ENCODE measurements at regions not wholly inside any gene's neighbourhood (a gene's known extent, or its start where the extent isn't known, plus 50 kb on each side); places are given as distances from the start of the nearest gene placed in this dataset.

DNA sequence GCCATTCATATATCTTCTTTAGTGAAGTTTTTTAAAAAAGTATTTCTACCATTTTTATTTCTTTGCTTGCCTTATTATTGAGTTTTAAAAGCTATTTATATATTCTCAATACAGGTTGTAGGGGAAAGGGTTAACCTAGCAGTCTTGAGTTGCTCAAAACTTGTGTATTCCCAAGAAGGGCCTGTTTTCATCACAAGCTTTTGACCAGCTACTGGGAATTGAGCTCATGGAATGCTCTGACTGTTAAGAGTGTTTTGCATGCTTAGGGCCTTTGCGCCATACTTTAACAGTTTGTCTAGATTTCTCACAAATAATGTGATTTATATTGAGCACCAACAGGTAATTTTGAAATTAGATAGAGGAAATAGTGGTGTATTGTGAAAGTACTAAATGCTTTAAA is 72.0 kb upstream of the CALCR start:
- H3K4me3 ChIP-seq (ENCODE audit: severe bottlenecking) = no peak overlapping the region
- no peak for TF ChIP-seq CTCF (IDR thresholded peaks at IDR 0.05; ENCODE audit: poor library complexity, severe bottlenecking)
- no peaks in the 10 kb centered on the region for H3K9me3 ChIP-seq (ENCODE audit: severe bottlenecking)
- H3K27ac ChIP-seq (ENCODE audit: poor library complexity, severe bottlenecking) = no peak overlapping the region
- ATAC-seq (ENCODE audit: low read depth) (no peak), DNase-seq (ENCODE audit: low spot score) (no peak)
- H3K27me3 ChIP-seq (ENCODE audit: insufficient read depth, poor library complexity, severe bottlenecking) = no peaks in the 10 kb centered on the region
- no peaks in the 10 kb centered on the region for H3K36me3 ChIP-seq (ENCODE audit: low read depth)
- H3K4me1 ChIP-seq (ENCODE audit: insufficient read depth, poor library complexity, severe bottlenecking) = no peaks in the 10 kb centered on the region

DNA sequence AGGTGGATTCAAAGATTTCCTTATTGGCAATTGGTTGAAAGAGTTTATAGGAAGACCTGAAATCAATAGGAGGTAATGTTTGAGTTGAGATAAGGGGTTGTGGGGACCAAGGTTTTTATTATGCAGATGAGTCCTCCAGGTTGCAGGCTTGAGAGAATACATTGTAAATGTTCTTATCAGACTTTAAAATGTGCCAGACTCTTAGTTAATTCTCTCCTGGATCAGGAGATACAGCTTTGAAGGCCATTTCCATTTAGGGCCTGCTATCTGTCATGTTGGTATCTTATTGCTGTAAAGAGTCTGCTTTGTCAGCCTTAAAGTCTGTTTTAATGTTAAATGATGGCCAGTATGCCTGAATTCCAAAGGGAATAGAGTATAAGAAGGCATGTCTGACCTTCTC is 61.8 kb upstream of the CALCR start:
- Histone ChIP-seq H3K36me3 (ENCODE audit: low read depth) (no peaks in the 10 kb centered on the region), H3K4me1 (ENCODE audit: insufficient read depth, poor library complexity, severe bottlenecking) (no peaks in the 10 kb centered on the region), H3K4me3 (ENCODE audit: severe bottlenecking) (no peak overlapping the region), H3K27ac (ENCODE audit: poor library complexity, severe bottlenecking) (no peak overlapping the region), H3K9me3 (ENCODE audit: severe bottlenecking) (no peaks in the 10 kb centered on the region), H3K27me3 (ENCODE audit: insufficient read depth, poor library complexity, severe bottlenecking) (peaks cover 10% of the 10 kb centered on the region)
- DNase-seq (ENCODE audit: low spot score) (no peak), ATAC-seq (ENCODE audit: low read depth) (no peak)
- TF ChIP-seq CTCF (IDR thresholded peaks at IDR 0.05; ENCODE audit: poor library complexity, severe bottlenecking) = no peak

- Histone ChIP-seq H3K4me3 (ENCODE audit: severe bottlenecking) (no peak overlapping the region), H3K27ac (ENCODE audit: poor library complexity, severe bottlenecking) (no peak overlapping the region), H3K36me3 (ENCODE audit: low read depth) (no peaks in the 10 kb centered on the region), H3K9me3 (ENCODE audit: severe bottlenecking) (no peaks in the 10 kb centered on the region), H3K4me1 (ENCODE audit: insufficient read depth, poor library complexity, severe bottlenecking) (no peaks in the 10 kb centered on the region), H3K27me3 (ENCODE audit: insufficient read depth, poor library complexity, severe bottlenecking) (peaks cover 9% of the 10 kb centered on the region)
- no peak for TF ChIP-seq CTCF (IDR thresholded peaks at IDR 0.05; ENCODE audit: poor library complexity, severe bottlenecking)
- ATAC-seq (ENCODE audit: low read depth) (no peak), DNase-seq (ENCODE audit: low spot score) (no peak)
These were observed 57.8 kb upstream of the CALCR start for GRCh38 chr7:93632371-93632770.

- no peak for ATAC-seq (ENCODE audit: low read depth)
- no peak overlapping the region for H3K27ac ChIP-seq (ENCODE audit: poor library complexity, severe bottlenecking)
- H3K27me3 ChIP-seq (ENCODE audit: insufficient read depth, poor library complexity, severe bottlenecking) = peaks cover 9% of the 10 kb centered on the region
- no peaks in the 10 kb centered on the region for H3K4me1 ChIP-seq (ENCODE audit: insufficient read depth, poor library complexity, severe bottlenecking)
- no peaks in the 10 kb centered on the region for H3K9me3 ChIP-seq (ENCODE audit: severe bottlenecking)
- no peak overlapping the region for H3K4me3 ChIP-seq (ENCODE audit: severe bottlenecking)
- H3K36me3 ChIP-seq (ENCODE audit: low read depth) = no peaks in the 10 kb centered on the region
- no peak for TF ChIP-seq CTCF (IDR thresholded peaks at IDR 0.05; ENCODE audit: poor library complexity, severe bottlenecking)
- DNase-seq (ENCODE audit: low spot score) = no peak
These were observed 54.8 kb upstream of the CALCR start for GRCh38 chr7:93629291-93629801.

GRCh38 chr7:93626869-93627268 is 52.3 kb upstream of the CALCR start:
- no peak for TF ChIP-seq CTCF (IDR thresholded peaks at IDR 0.05; ENCODE audit: poor library complexity, severe bottlenecking)
- H3K4me1 ChIP-seq (ENCODE audit: insufficient read depth, poor library complexity, severe bottlenecking) = no peaks in the 10 kb centered on the region
- no peak for ATAC-seq (ENCODE audit: low read depth)

More at GRCh38 chr7:93626869-93627268, 52.3 kb upstream of the CALCR start:
- Histone ChIP-seq H3K27me3 (ENCODE audit: insufficient read depth, poor library complexity, severe bottlenecking) (peaks cover 10% of the 10 kb centered on the region), H3K9me3 (ENCODE audit: severe bottlenecking) (no peaks in the 10 kb centered on the region), H3K36me3 (ENCODE audit: low read depth) (no peaks in the 10 kb centered on the region), H3K27ac (ENCODE audit: poor library complexity, severe bottlenecking) (no peak overlapping the region), H3K4me3 (ENCODE audit: severe bottlenecking) (no peak overlapping the region)
- no peak for DNase-seq (ENCODE audit: low spot score)
